CD4-positive, alpha-beta T cell (primary cell): ENCODE measurements at regions not wholly inside any gene's neighbourhood (a gene's known extent, or its start where the extent isn't known, plus 50 kb on each side); places are given as distances from the start of the nearest gene placed in this dataset.

Experiments used
- ATAC-seq: fragments of 200-7000 bp; cut with Tn5 transposase; one replicate; pipeline ENCODE4 v1.10.0; 2022; ENCODE audit warnings: mild to moderate bottlenecking; ENCODE audit not compliant: poor library complexity
- CTCF ChIA-PET: fragments of 350-600 bp; sonication (Branson Sonifier 250); formaldehyde crosslinking; loops from one replicate; lab custom pipeline; 2021; ENCODE audit warnings: antibody characterized with exemption, inconsistent platforms; lab: Charles Lee
- POLR2A ChIA-PET: fragments of 350-600 bp; sonication (Branson Sonifier 250); formaldehyde crosslinking; loops from one replicate; lab custom pipeline; 2021; ENCODE audit warnings: antibody characterized with exemption, inconsistent platforms; lab: Charles Lee
- DNase-seq, 14 experiments: peaks; one replicate each; pipeline ENCODE4 v3.0.0-alpha.2; 2013 to 2020; ENCODE audit warnings: mixed read lengths in 2 of 14
- H3K27ac ChIP-seq, 2 donors: one replicate each; pipeline versions ENCODE4 v1.5.1 to v1.7.0; 2013; ENCODE audit warnings: low read length in 2 of 2, low read depth in 1 of 2, mild to moderate bottlenecking in 1 of 2
- H3K27me3 ChIP-seq, 2 experiments: 1 replicate in 1 of 2; 2 replicates in 1 of 2; pipeline versions ENCODE4 v1.6.1 to v1.7.0; 2013; ENCODE audit warnings: low read length in 2 of 2, control low read depth in 1 of 2, mild to moderate bottlenecking in 1 of 2, moderate library complexity in 1 of 2; ENCODE audit not compliant: insufficient read depth in 2 of 2, control insufficient read depth in 1 of 2
- H3K36me3 ChIP-seq: one replicate; pipeline ENCODE4 v1.6.1; 2013; ENCODE audit warnings: low read length, control low read depth; ENCODE audit not compliant: insufficient read depth
- H3K4me1 ChIP-seq: one replicate; pipeline ENCODE4 v1.6.1; 2013; ENCODE audit warnings: low read length, control low read depth; ENCODE audit not compliant: insufficient read depth
- H3K4me3 ChIP-seq: one replicate; pipeline ENCODE4 v1.5.1; 2013; ENCODE audit warnings: mild to moderate bottlenecking, low read length, moderate library complexity
- H3K9me3 ChIP-seq, 2 experiments: 1 replicate in 1 of 2; 2 replicates in 1 of 2; pipeline versions ENCODE4 v1.6.1 to v1.7.0; 2013; ENCODE audit warnings: low read length in 2 of 2, mild to moderate bottlenecking in 2 of 2, control low read depth in 1 of 2, moderate library complexity in 1 of 2; ENCODE audit not compliant: control insufficient read depth in 1 of 2, insufficient read depth in 1 of 2
- H3K27ac Mint-ChIP-seq: one replicate; pipeline ENCODE4 v1.8.0; 2020; ENCODE audit warnings: mixed read lengths
- H3K27me3 Mint-ChIP-seq: one replicate; pipeline ENCODE4 v1.8.0; 2021; ENCODE audit warnings: mixed read lengths
- H3K36me3 Mint-ChIP-seq: one replicate; pipeline ENCODE4 v1.8.0; 2021; ENCODE audit warnings: low read depth, mixed read lengths
- H3K4me1 Mint-ChIP-seq: one replicate; pipeline ENCODE4 v1.8.0; 2021; ENCODE audit warnings: low read depth, mixed read lengths
- H3K4me3 Mint-ChIP-seq: one replicate; pipeline ENCODE4 v1.8.0; 2020; ENCODE audit warnings: mild to moderate bottlenecking, mixed read lengths
- H3K9me3 Mint-ChIP-seq: one replicate; pipeline ENCODE4 v1.8.0; 2020; ENCODE audit warnings: mixed read lengths
- CTCF ChIP-seq: fragments of 200-600 bp; IDR thresholded peaks from one replicate; pipeline ENCODE4 v1.8.0; 2022; ENCODE audit warnings: antibody characterized with exemption, mild to moderate bottlenecking
- intact Hi-C, 2 experiments: fragments of 100-400 bp; cut with DNase I in 1 of 2; cut with micrococcal nuclease in 1 of 2; formaldehyde crosslinking; loops; one replicate each; pipeline versions ENCODE4 v1.15.1 to v1.9.0; 2023 to 2025; cut with DNase I, micrococcal nuclease

GRCh38 chr9:78557540-78557939 lies 260.6 kb downstream of the PSAT1 start:
- Mint-ChIP-seq H3K27ac (no peak overlapping the region), H3K4me1 (no peaks in the 10 kb centered on the region), H3K36me3 (no peaks in the 10 kb centered on the region), H3K9me3 (no peaks in the 10 kb centered on the region), H3K27me3 (no peaks in the 10 kb centered on the region), H3K4me3 (no peak overlapping the region)
- Histone ChIP-seq H3K4me1 (no peaks in the 10 kb centered on the region), H3K27ac (no peak overlapping the region), H3K27me3 (no peaks in the 10 kb centered on the region), H3K9me3 (no peaks in the 10 kb centered on the region), H3K4me3 (no peak overlapping the region), H3K36me3 (no peaks in the 10 kb centered on the region)
- ChIA-PET CTCF (no interaction called here), POLR2A (no interaction called here)
- intact Hi-C loops: no loop called here
- no peak for TF ChIP-seq CTCF
- no peak for ATAC-seq
- DNase-seq: no peak

GRCh38 chr9:78559449-78559885 lies 262.5 kb downstream of the PSAT1 start:
- Histone ChIP-seq H3K9me3 (no peaks in the 10 kb centered on the region), H3K4me3 (no peak overlapping the region), H3K4me1 (no peaks in the 10 kb centered on the region), H3K27ac (no peak overlapping the region), H3K27me3 (no peaks in the 10 kb centered on the region), H3K36me3 (no peaks in the 10 kb centered on the region)
- ATAC-seq (no peak), DNase-seq (no peak)
- intact Hi-C loops: no loop called here
- Mint-ChIP-seq H3K9me3 (peaks cover 2% of the 10 kb centered on the region), H3K4me3 (no peak overlapping the region), H3K27me3 (no peaks in the 10 kb centered on the region), H3K4me1 (no peaks in the 10 kb centered on the region), H3K27ac (no peak overlapping the region), H3K36me3 (no peaks in the 10 kb centered on the region)
- no peak for TF ChIP-seq CTCF
- ChIA-PET POLR2A (no interaction called here), CTCF (no interaction called here)

GRCh38 chr9:78562021-78562420 lies 265.1 kb downstream of the PSAT1 start:
- peaks cover 2% of the 10 kb centered on the region for H3K9me3 Mint-ChIP-seq
- Histone ChIP-seq H3K4me1 (no peaks in the 10 kb centered on the region), H3K27me3 (no peaks in the 10 kb centered on the region), H3K27ac (no peak overlapping the region), H3K9me3 (no peaks in the 10 kb centered on the region), H3K36me3 (no peaks in the 10 kb centered on the region), H3K4me3 (no peak overlapping the region)
- ChIA-PET CTCF (no interaction called here), POLR2A (no interaction called here)
- DNase-seq: no peak
- H3K4me1 Mint-ChIP-seq: no peaks in the 10 kb centered on the region
- intact Hi-C loops: no loop called here
- no peak for TF ChIP-seq CTCF
- H3K36me3 Mint-ChIP-seq: no peaks in the 10 kb centered on the region
- no peaks in the 10 kb centered on the region for H3K27me3 Mint-ChIP-seq
- H3K4me3 Mint-ChIP-seq: no peak overlapping the region
- H3K27ac Mint-ChIP-seq: no peak overlapping the region
- no peak for ATAC-seq
